ENCODE measurements at regions not wholly inside any gene's neighbourhood (a gene's known extent, or its start where the extent isn't known, plus 50 kb on each side); places are given as distances from the start of the nearest gene placed in this dataset.

- no peak for TF ChIP-seq CTCF (IDR thresholded peaks at IDR 0.05; ENCODE audit: borderline replicate concordance, extremely low read depth, low read length, poor library complexity, severe bottlenecking)
- no peak for TF ChIP-seq EZH2 (IDR thresholded peaks at IDR 0.05; ENCODE audit: borderline replicate concordance, low read depth, low read length, severe bottlenecking)
Measured at GRCh38 chr2:15006667-15007066, 374.1 kb downstream of the LRATD1 start.
